GM12878 (cell line): ENCODE measurements at regions not wholly inside any gene's neighbourhood (a gene's known extent, or its start where the extent isn't known, plus 50 kb on each side); places are given as distances from the start of the nearest gene placed in this dataset.

Source experiments
- HDAC6 ChIP-seq: fragments of 200-600 bp; sonication (generic); IDR thresholded peaks from one replicate; pipeline ENCODE4 v1.8.0; 2017; ENCODE audit warnings: antibody characterized with exemption; ENCODE audit not compliant: unreplicated experiment
- KLF5 ChIP-seq: fragments of 450-650 bp; IDR thresholded peaks from 2 replicates; pipeline ENCODE4 v1.6.1; 2014; ENCODE audit warnings: mild to moderate bottlenecking; ENCODE audit not compliant: partially characterized antibody
- POLR2A ChIP-seq: IDR thresholded peaks from 2 replicates; pipeline ENCODE4 v1.6.1; 2011; ENCODE audit warnings: low read depth, mild to moderate bottlenecking, low read length
- TF ChIP-seq, protein P1 (sequence below): IDR thresholded peaks from 2 replicates; pipeline ENCODE4 v1.6.1; 2012; ENCODE audit warnings: low read depth, low read length, improper control_type of control experiment
- TF ChIP-seq, protein P2 (sequence below), 3 experiments: IDR thresholded peaks in 2 of 3; conservative IDR thresholded peaks in 1 of 3; 2 replicates each; pipeline ENCODE4 v1.5.1; 2011; ENCODE audit warnings: low read depth in 3 of 3, low read length in 3 of 3, mild to moderate bottlenecking in 3 of 3, control low read depth in 2 of 3, moderate library complexity in 2 of 3, inconsistent platforms in 1 of 3, mixed read lengths in 1 of 3; ENCODE audit not compliant: control insufficient read depth in 2 of 3, insufficient read depth in 1 of 3; ENCODE audit errors: extremely low read depth in 1 of 3

DNA sequence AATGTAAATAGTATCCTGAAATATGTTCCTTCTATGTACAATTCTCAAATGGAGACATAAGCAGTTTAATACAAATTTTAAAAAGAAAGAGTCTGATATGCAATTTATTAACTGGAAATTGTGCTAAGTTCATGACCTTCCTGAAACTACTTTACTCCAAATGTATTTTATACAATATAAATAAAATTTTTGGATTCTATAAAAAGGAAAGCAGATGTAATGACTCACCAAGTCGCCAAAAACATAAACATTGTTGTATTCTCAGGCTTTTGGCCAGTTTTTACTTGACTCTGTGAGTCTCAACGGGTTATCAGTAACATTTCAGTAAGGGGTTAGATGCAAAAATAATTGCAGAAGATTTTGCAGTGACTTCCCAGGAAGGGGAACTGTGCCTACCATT, 948.2 kb downstream of the EPHA3 start:
- TF ChIP-seq POLR2A (no peak), KLF5 (no peak), HDAC6 (no peak)
- TF ChIP-seq, protein P1, sequence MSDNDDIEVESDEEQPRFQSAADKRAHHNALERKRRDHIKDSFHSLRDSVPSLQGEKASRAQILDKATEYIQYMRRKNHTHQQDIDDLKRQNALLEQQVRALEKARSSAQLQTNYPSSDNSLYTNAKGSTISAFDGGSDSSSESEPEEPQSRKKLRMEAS, result no peak
- TF ChIP-seq, protein P2, sequence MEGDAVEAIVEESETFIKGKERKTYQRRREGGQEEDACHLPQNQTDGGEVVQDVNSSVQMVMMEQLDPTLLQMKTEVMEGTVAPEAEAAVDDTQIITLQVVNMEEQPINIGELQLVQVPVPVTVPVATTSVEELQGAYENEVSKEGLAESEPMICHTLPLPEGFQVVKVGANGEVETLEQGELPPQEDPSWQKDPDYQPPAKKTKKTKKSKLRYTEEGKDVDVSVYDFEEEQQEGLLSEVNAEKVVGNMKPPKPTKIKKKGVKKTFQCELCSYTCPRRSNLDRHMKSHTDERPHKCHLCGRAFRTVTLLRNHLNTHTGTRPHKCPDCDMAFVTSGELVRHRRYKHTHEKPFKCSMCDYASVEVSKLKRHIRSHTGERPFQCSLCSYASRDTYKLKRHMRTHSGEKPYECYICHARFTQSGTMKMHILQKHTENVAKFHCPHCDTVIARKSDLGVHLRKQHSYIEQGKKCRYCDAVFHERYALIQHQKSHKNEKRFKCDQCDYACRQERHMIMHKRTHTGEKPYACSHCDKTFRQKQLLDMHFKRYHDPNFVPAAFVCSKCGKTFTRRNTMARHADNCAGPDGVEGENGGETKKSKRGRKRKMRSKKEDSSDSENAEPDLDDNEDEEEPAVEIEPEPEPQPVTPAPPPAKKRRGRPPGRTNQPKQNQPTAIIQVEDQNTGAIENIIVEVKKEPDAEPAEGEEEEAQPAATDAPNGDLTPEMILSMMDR (IDR thresholded peaks at IDR 0.05 in 2 of 3, conservative IDR thresholded peaks at IDR 0.05 in 1 of 3; ENCODE audit: control insufficient read depth in 2 of 3, extremely low read depth in 1 of 3, insufficient read depth in 1 of 3, low read depth in 3 of 3, low read length in 3 of 3), result no peak
